DND-41 (cell line): ENCODE measurements at regions not wholly inside any gene's neighbourhood (a gene's known extent, or its start where the extent isn't known, plus 50 kb on each side); places are given as distances from the start of the nearest gene placed in this dataset.

Experiments used
- ATAC-seq: fragments of 200-7000 bp; cut with Tn5 transposase; 3 replicates; pipeline ENCODE4 v1.9.1; 2021; ENCODE audit warnings: low read depth; ENCODE audit not compliant: insufficient read depth
- DNase-seq: peaks from one replicate; pipeline ENCODE4 v3.0.0-alpha.2; 2020
- H2AFZ ChIP-seq: 2 replicates; pipeline ENCODE4 v1.6.0; 2012; ENCODE audit warnings: low read depth, low read length
- H3K27ac ChIP-seq: 2 replicates; pipeline ENCODE4 v1.5.1; 2012; ENCODE audit warnings: low read length, inconsistent platforms
- H3K27me3 ChIP-seq: fragments of 200-600 bp; sonication (generic); 2 replicates; pipeline ENCODE4 v1.6.0; 2012; ENCODE audit warnings: low read length, mild to moderate bottlenecking, inconsistent platforms; ENCODE audit not compliant: insufficient read depth, poor library complexity
- H3K36me3 ChIP-seq: 2 replicates; pipeline ENCODE4 v1.5.1; 2012; ENCODE audit warnings: low read length, inconsistent platforms; ENCODE audit not compliant: insufficient read depth
- H3K4me1 ChIP-seq: 2 replicates; pipeline ENCODE4 v1.5.1; 2012; ENCODE audit warnings: mild to moderate bottlenecking, low read length; ENCODE audit not compliant: insufficient read depth
- H3K4me2 ChIP-seq: 2 replicates; pipeline ENCODE4 v1.6.0; 2012; ENCODE audit warnings: mild to moderate bottlenecking, moderate library complexity, low read length, inconsistent platforms; ENCODE audit not compliant: insufficient read depth
- H3K4me3 ChIP-seq, 2 experiments: fragments of 200-600 bp in 1 of 2; shearing (Covaris generic) in 1 of 2; 2 replicates each; pipeline ENCODE4 v1.5.1; 2012 to 2016; ENCODE audit warnings: inconsistent platforms in 2 of 2, low read length in 2 of 2, mild to moderate bottlenecking in 2 of 2, low read depth in 1 of 2, moderate library complexity in 1 of 2
- H3K79me2 ChIP-seq: 2 replicates; pipeline ENCODE4 v1.6.0; 2012; ENCODE audit warnings: low read length, inconsistent platforms; ENCODE audit not compliant: insufficient read depth
- H3K9ac ChIP-seq: 2 replicates; pipeline ENCODE4 v1.6.0; 2012; ENCODE audit warnings: low read depth, mild to moderate bottlenecking, inconsistent platforms, low read length, moderate library complexity
- H3K9me3 ChIP-seq: 2 replicates; pipeline ENCODE4 v1.5.1; 2012; ENCODE audit warnings: low read length, moderate library complexity, mild to moderate bottlenecking, inconsistent platforms; ENCODE audit not compliant: insufficient read depth, severe bottlenecking
- H4K20me1 ChIP-seq: 2 replicates; pipeline ENCODE4 v1.6.0; 2012; ENCODE audit warnings: low read length; ENCODE audit not compliant: insufficient read depth
- CTCF ChIP-seq: IDR thresholded peaks from 2 replicates; pipeline ENCODE4 v1.5.1; 2012; ENCODE audit warnings: borderline replicate concordance, low read length, moderate library complexity, mild to moderate bottlenecking; ENCODE audit not compliant: poor library complexity, severe bottlenecking; ENCODE audit errors: extremely low read depth
- EZH2 ChIP-seq: IDR thresholded peaks from 3 replicates; pipeline ENCODE4 v1.6.1; 2012; ENCODE audit warnings: borderline replicate concordance, low read depth, mild to moderate bottlenecking, moderate library complexity, low read length, inconsistent platforms; ENCODE audit not compliant: severe bottlenecking

GRCh38 chr20:10735195-10735949 is 61.6 kb upstream of the JAG1 start:
- H4K20me1 ChIP-seq, result no peaks in the 10 kb centered on the region
- no peak overlapping the region for H3K9ac ChIP-seq
- no peak overlapping the region for H3K27ac ChIP-seq
- H3K79me2 ChIP-seq, result no peaks in the 10 kb centered on the region
- no peaks in the 10 kb centered on the region for H3K9me3 ChIP-seq
- H3K4me3 ChIP-seq, result no peak overlapping the region
- no peaks in the 10 kb centered on the region for H3K36me3 ChIP-seq
- peaks cover 9% of the 10 kb centered on the region for H3K27me3 ChIP-seq
- ATAC-seq (no peak), DNase-seq (no peak)
- H3K4me1 ChIP-seq, result no peaks in the 10 kb centered on the region
- no peak overlapping the region for H2AFZ ChIP-seq
- TF ChIP-seq CTCF (no peak), EZH2 (no peak)
- H3K4me2 ChIP-seq, result no peak overlapping the region

GRCh38 chr20:10739134-10739533 is 65.3 kb upstream of the JAG1 start:
- H3K79me2 ChIP-seq, result no peaks in the 10 kb centered on the region
- no peaks in the 10 kb centered on the region for H4K20me1 ChIP-seq
- ATAC-seq, result no peak
- no peak overlapping the region for H3K4me2 ChIP-seq
- no peak for DNase-seq
- TF ChIP-seq EZH2 (no peak), CTCF (no peak)
- no peaks in the 10 kb centered on the region for H3K9me3 ChIP-seq
- no peaks in the 10 kb centered on the region for H3K36me3 ChIP-seq
- no peak overlapping the region for H3K4me3 ChIP-seq
- no peak overlapping the region for H3K27ac ChIP-seq
- no peak overlapping the region for H3K9ac ChIP-seq
- H2AFZ ChIP-seq, result no peak overlapping the region
- H3K27me3 ChIP-seq, result peaks cover 16% of the 10 kb centered on the region
- no peaks in the 10 kb centered on the region for H3K4me1 ChIP-seq

GRCh38 chr20:10739566-10739965 is 65.8 kb upstream of the JAG1 start:
- Histone ChIP-seq H4K20me1 (no peaks in the 10 kb centered on the region), H2AFZ (no peak overlapping the region), H3K4me2 (no peak overlapping the region), H3K4me1 (no peaks in the 10 kb centered on the region), H3K9me3 (no peaks in the 10 kb centered on the region), H3K36me3 (no peaks in the 10 kb centered on the region), H3K79me2 (no peaks in the 10 kb centered on the region), H3K27ac (no peak overlapping the region), H3K27me3 (peaks cover 16% of the 10 kb centered on the region), H3K4me3 (no peak overlapping the region), H3K9ac (no peak overlapping the region)
- DNase-seq (no peak), ATAC-seq (no peak)
- TF ChIP-seq CTCF (no peak), EZH2 (no peak)
